ENCODE measurements at regions not wholly inside any gene's neighbourhood (a gene's known extent, or its start where the extent isn't known, plus 50 kb on each side); places are given as distances from the start of the nearest gene placed in this dataset.

- POLR2A ChIA-PET, result no interaction called here
- Histone ChIP-seq H3K27ac (ENCODE audit: low read length in 2 of 2) (no peak overlapping the region), H2AFZ (ENCODE audit: insufficient read depth, low read depth, low read length, poor library complexity, severe bottlenecking) (no peak overlapping the region), H3K4me1 (ENCODE audit: control insufficient read depth in 2 of 2, insufficient read depth in 2 of 2, low read length in 2 of 2) (no peaks in the 10 kb centered on the region), H3K9ac (ENCODE audit: low read length) (no peak overlapping the region), H4K20me1 (ENCODE audit: control insufficient read depth, insufficient read depth, low read length, poor library complexity, severe bottlenecking) (no peaks in the 10 kb centered on the region), H3K27me3 (replicated peaks in 1 of 4; ENCODE audit: control extremely low read depth in 1 of 4, control insufficient read depth in 3 of 4, insufficient read depth in 4 of 4, low read length in 3 of 4) (no peaks in the 10 kb centered on the region), H3K9me3 (ENCODE audit: control extremely low read depth in 1 of 3, control insufficient read depth in 2 of 3, insufficient read depth in 1 of 3, low read length in 2 of 3) (no peaks in the 10 kb centered on the region), H3K36me3 (replicated peaks in 1 of 2; ENCODE audit: control extremely low read depth in 1 of 2, control insufficient read depth in 1 of 2, extremely low read depth in 1 of 2, insufficient read depth in 2 of 2, low read length in 1 of 2) (no peaks in the 10 kb centered on the region), H3K79me2 (ENCODE audit: control insufficient read depth, insufficient read depth, low read length) (no peaks in the 10 kb centered on the region), H3K4me2 (replicated peaks; ENCODE audit: low read depth, low read length, poor library complexity, severe bottlenecking) (no peak overlapping the region), H3K4me3 (ENCODE audit: control extremely low read depth in 1 of 5, extremely low read depth in 1 of 5, insufficient read depth in 1 of 5, low read depth in 2 of 5, low read length in 4 of 5) (no peak overlapping the region)
- CTCF ChIA-PET, result no interaction called here
- intact Hi-C loops (cut with micrococcal nuclease), result no loop called here
- Mint-ChIP-seq H3K4me1 (no peaks in the 10 kb centered on the region), H3K9me3 (ENCODE audit: insufficient read depth) (peaks cover 4% of the 10 kb centered on the region), H3K27ac (no peak overlapping the region), H3K4me3 (no peak overlapping the region), H3K27me3 (no peaks in the 10 kb centered on the region)
- no peak for ATAC-seq (ENCODE audit: low read depth)
- WGBS (ENCODE audit: insufficient coverage), result 86% methylated on average over 1 of the region's 4 CpGs
- DNase-seq, result no peak
- no peak for TF ChIP-seq CTCF (IDR thresholded peaks at IDR 0.05)
- TF ChIP-seq EZH2 (IDR thresholded peaks at IDR 0.05; ENCODE audit: borderline replicate concordance, insufficient read depth, low read depth, low read length, poor library complexity, severe bottlenecking), result no peak
These were observed 117.9 kb upstream of the PRDM9 start for GRCh38 chr5:23389291-23390101.

- H2AFZ ChIP-seq (ENCODE audit: insufficient read depth, low read depth, low read length, poor library complexity, severe bottlenecking), result no peak overlapping the region
- H3K27ac Mint-ChIP-seq, result no peak overlapping the region
- no peaks in the 10 kb centered on the region for H3K27me3 ChIP-seq (replicated peaks in 1 of 4; ENCODE audit: control extremely low read depth in 1 of 4, control insufficient read depth in 3 of 4, insufficient read depth in 4 of 4, low read length in 3 of 4)
- intact Hi-C loops (cut with micrococcal nuclease), result no loop called here
- no peak overlapping the region for H3K9ac ChIP-seq (ENCODE audit: low read length)
- no peaks in the 10 kb centered on the region for H3K79me2 ChIP-seq (ENCODE audit: control insufficient read depth, insufficient read depth, low read length)
- no peaks in the 10 kb centered on the region for H3K9me3 Mint-ChIP-seq (ENCODE audit: insufficient read depth)
- no peaks in the 10 kb centered on the region for H3K36me3 ChIP-seq (replicated peaks in 1 of 2; ENCODE audit: control extremely low read depth in 1 of 2, control insufficient read depth in 1 of 2, extremely low read depth in 1 of 2, insufficient read depth in 2 of 2, low read length in 1 of 2)
- TF ChIP-seq CTCF (IDR thresholded peaks at IDR 0.05), result no peak
- no peak for TF ChIP-seq EZH2 (IDR thresholded peaks at IDR 0.05; ENCODE audit: borderline replicate concordance, insufficient read depth, low read depth, low read length, poor library complexity, severe bottlenecking)
- no peak overlapping the region for H3K4me3 Mint-ChIP-seq
- CTCF ChIA-PET, result no interaction called here
- no peak overlapping the region for H3K4me3 ChIP-seq (ENCODE audit: control extremely low read depth in 1 of 5, extremely low read depth in 1 of 5, insufficient read depth in 1 of 5, low read depth in 2 of 5, low read length in 4 of 5)
- no peak for ATAC-seq (ENCODE audit: low read depth)
- H3K4me1 ChIP-seq (ENCODE audit: control insufficient read depth in 2 of 2, insufficient read depth in 2 of 2, low read length in 2 of 2), result no peaks in the 10 kb centered on the region
- no peaks in the 10 kb centered on the region for H3K27me3 Mint-ChIP-seq
- no peaks in the 10 kb centered on the region for H3K9me3 ChIP-seq (ENCODE audit: control extremely low read depth in 1 of 3, control insufficient read depth in 2 of 3, insufficient read depth in 1 of 3, low read length in 2 of 3)
- no peak overlapping the region for H3K27ac ChIP-seq (ENCODE audit: low read length in 2 of 2)
- WGBS (ENCODE audit: insufficient coverage), result no CpG with 5 or more reads among the region's 1 CpG
- no peak overlapping the region for H3K4me2 ChIP-seq (replicated peaks; ENCODE audit: low read depth, low read length, poor library complexity, severe bottlenecking)
- DNase-seq, result no peak
- POLR2A ChIA-PET, result no interaction called here
- no peaks in the 10 kb centered on the region for H3K4me1 Mint-ChIP-seq
- no peaks in the 10 kb centered on the region for H4K20me1 ChIP-seq (ENCODE audit: control insufficient read depth, insufficient read depth, low read length, poor library complexity, severe bottlenecking)
These were observed 122.4 kb upstream of the PRDM9 start for GRCh38 chr5:23385036-23385435.
